HuH-7 (cell line): ENCODE measurements at regions not wholly inside any gene's neighbourhood (a gene's known extent, or its start where the extent isn't known, plus 50 kb on each side); places are given as distances from the start of the nearest gene placed in this dataset.

Experiments used
- DNase-seq: peaks from one replicate; pipeline ENCODE4 v3.0.0; 2011; ENCODE audit warnings: low spot score

GRCh38 chr15:98277602-98278001, 317.1 kb downstream of the ARRDC4 start:
- no peak for DNase-seq

DNA sequence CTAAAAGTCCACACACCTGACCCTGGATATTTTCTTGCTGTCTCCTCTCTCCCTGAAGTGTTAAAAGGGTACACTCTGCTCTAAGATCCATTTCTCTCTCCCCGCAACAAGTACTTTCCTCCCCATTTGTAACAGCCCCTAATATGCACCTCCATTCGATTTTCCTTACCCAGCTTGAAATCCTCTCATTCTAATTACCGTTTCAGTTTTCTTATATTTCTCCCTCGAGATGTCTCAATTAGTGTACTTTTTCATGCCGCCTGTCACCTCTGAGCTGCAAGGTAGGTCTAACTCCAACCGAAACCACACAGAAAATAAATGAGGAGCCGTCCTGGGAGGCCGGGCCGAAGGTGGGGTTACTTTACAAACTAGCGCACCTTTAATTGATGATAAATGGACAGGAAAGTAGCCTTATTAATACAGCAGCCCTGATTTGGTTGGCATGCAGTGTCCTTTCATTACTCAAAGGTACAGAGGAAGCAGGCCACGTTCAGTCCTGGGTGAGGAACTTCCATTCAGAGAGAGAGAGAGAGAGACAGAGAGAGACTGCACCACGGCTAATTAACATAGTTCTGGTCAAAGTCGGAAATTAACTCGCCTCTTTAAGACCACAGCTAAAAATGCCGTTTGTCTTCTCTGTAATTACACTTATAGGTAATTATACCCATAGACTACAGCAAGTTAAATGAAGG, 319.9 kb downstream of the ARRDC4 start:
- no peak for DNase-seq

- no peak for DNase-seq
Measured at GRCh38 chr15:98281130-98281529, 320.6 kb downstream of the ARRDC4 start.

DNA sequence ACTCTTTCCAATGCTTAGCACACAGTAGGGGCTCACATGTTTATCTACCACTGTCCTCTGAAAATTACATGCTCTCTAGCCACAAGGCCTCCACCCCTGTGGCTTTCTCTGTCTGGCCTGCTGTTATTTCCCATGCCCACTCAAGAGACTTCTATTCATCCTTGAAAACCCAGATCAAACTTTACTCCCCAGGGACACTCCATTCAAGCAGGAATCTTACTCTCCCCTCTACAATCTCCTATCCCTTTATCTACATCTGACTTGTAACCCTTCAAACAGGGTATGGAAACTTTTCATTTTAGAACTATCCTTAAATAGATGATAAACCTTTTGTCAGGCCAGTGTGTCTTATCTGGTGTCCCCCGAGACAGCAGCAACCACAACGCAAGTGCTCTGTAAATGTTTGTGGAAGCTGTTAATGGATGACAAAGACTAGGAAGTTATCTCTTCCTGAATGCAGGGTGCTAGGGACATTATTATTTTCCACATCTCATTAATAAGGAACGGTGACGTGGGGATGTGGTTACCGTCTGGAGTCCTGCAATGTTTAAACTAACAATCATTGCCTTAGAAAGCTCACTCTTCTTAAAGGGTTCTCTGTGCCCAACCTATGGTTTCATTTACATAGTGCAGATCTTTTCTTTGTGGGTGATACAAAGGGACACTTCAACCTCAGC, 322.3 kb downstream of the ARRDC4 start:
- DNase-seq: no peak

DNA sequence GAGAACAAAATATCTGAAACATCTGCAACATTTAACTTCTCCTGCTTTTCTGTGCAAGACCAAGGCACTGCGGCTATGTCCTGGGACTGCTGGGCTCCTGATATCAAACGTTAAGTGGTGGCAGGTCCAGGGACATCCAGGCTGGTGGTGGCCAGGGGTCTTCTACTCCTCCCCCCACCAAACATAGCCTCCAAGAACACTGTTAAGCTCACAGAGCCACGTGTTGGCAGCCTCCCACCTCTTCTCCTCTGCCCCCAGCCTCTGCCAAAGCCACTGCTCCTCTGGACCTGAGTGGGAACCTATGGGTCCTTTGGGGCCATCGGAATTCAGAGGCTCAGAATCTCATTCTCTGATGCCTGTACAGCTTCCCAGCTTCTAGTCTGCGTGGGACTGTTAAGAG, 325.7 kb downstream of the ARRDC4 start:
- no peak for DNase-seq

- DNase-seq: no peak
Measured at GRCh38 chr15:98286831-98287230, 326.3 kb downstream of the ARRDC4 start.

DNA sequence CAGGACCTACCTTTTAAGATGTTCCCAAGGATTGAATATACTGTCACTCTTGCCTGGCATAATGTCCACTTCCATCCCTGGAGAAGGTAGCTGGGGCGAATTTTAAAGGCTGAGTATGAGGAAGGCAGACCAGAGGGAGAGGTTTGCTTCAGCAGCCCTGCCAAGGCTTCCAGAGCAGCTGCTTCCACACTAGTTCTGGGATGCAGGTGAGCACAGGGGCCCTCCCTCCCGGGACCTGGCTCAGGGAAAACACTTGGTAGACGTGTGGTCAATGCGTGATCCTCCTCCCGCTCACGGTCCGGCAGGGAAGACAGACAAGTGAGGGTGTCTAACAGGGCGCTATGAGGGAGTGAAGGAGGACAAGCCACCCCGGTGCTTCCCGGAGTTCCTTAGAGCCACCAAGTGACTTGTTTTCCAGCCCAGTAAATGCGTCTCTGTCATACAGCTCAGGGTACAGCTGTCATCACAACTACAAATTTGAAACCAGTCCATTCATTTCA, 327.6 kb downstream of the ARRDC4 start:
- no peak for DNase-seq

GRCh38 chr15:98289747-98290146, 329.2 kb downstream of the ARRDC4 start:
- DNase-seq: no peak

DNA sequence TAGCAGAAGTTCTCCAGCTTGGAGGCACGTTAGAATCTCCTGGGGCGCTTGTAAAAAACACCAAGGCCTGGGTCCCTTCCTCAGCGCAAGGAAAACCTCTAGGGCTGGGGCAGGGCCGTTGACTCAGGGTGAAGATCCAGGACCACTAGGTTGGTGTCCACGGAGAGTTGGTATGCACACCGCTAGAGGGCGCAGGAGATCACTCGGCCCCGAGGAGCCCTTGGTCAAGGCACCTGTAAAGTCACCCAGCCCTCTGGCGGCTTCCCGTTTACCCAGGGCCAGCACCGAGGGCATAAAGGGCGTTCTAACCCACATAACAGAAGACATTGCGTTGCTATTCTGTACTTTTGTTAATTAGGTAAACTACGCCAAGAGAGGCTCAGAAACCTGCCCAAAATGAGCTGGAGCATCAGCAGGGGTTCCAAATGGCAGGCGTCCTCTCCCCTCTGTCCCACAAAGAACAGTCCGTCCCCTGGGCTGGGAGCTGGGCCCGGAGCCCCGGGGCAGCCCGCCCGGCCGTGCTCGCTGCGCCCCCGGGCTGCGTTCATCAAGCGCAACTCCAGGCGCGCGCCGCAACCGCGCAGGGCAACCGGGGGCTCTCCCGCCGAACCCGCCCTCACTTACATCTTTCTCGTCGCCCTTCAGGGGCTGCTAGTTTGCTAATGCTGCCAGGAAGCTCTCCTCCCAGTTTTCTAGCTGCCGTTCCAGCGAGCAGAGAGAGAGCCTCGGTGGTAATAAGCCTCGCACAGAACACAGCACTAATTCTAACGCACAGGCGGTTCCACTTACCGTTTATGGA, 332.1 kb downstream of the ARRDC4 start:
- peak; percentile 82 for DNase-seq

- DNase-seq: no peak
Measured at GRCh38 chr15:98294126-98294525, 333.6 kb downstream of the ARRDC4 start.

- DNase-seq: peak; percentile 70
Measured at GRCh38 chr15:98295101-98295759, 334.7 kb downstream of the ARRDC4 start.

DNA sequence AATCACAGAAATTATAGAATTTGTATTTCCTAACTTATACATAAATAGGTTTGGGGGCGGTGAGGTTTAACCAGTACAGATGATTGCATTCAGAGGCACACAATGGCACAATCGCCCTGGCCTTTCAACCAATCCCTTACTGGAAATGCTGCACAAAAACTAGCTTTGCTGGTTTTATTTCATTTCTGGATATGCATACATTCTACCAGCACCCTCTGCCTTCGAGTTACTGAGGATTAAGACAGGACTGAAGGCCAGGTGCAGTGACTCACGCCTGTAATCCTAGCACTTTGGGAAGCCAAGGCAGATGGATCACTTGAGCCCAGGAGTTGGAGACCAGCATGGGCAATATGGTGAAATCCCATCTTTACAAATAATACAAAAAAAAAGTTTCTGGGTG, 336.1 kb downstream of the ARRDC4 start:
- no peak for DNase-seq

- DNase-seq: no peak
Measured at GRCh38 chr15:98304371-98304770, 343.9 kb downstream of the ARRDC4 start.

- DNase-seq: no peak
Measured at GRCh38 chr15:98308117-98308516, 340.2 kb upstream of the IGF1R start.

GRCh38 chr15:98311566-98312188, 336.7 kb upstream of the IGF1R start:
- DNase-seq: peak; percentile 72

GRCh38 chr15:98312913-98313312, 335.4 kb upstream of the IGF1R start:
- no peak for DNase-seq

GRCh38 chr15:98315971-98316370, 332.4 kb upstream of the IGF1R start:
- DNase-seq: no peak

- no peak for DNase-seq
Measured at GRCh38 chr15:98321896-98322295, 326.4 kb upstream of the IGF1R start.

GRCh38 chr15:98322581-98322980, 325.8 kb upstream of the IGF1R start:
- no peak for DNase-seq

- DNase-seq: no peak
Measured at GRCh38 chr15:98324341-98324970, 323.9 kb upstream of the IGF1R start.

DNA sequence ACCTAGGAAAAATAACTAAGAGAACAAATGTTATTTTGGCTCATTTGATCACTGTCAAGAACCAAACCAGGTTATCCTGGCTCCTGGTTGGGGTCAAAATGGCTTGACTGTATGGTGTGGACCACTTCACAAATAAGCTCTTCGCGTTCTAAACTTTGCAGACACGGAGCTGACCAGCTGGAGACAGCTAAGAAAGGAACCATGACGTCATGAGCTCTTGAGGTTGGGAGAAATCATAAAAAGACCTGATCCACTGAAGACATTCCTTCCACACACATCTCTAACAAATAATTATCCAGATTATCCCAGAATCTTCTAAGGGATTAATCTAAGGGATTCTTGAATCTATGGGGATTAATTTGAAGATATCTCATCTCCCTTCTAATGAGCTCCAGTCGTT, 321.5 kb upstream of the IGF1R start:
- no peak for DNase-seq
